Ovary (tissue), 7 donors: ENCODE measurements at regions not wholly inside any gene's neighbourhood (a gene's known extent, or its start where the extent isn't known, plus 50 kb on each side); places are given as distances from the start of the nearest gene placed in this dataset.

Experiments used
- DNase-seq, 5 donors: peaks; one replicate each; pipeline ENCODE4 v3.0.0-alpha.2; 2019 to 2020
- H3K27ac ChIP-seq, 2 donors: fragments of 200-600 bp; one replicate each; pipeline versions ENCODE4 v1.5.1 to v1.8.0; 2019 to 2022
- H3K27me3 ChIP-seq: fragments of 200-600 bp; one replicate; pipeline ENCODE4 v1.8.0; 2022
- H3K36me3 ChIP-seq: fragments of 200-600 bp; sonication (generic); one replicate; pipeline ENCODE4 v1.5.1; 2019
- H3K4me1 ChIP-seq: one replicate; pipeline ENCODE4 v1.8.1; 2013; ENCODE audit warnings: mild to moderate bottlenecking, moderate library complexity; ENCODE audit not compliant: insufficient read depth
- H3K4me3 ChIP-seq: fragments of 200-600 bp; sonication (generic); one replicate; pipeline ENCODE4 v1.5.1; 2017
- H3K9me3 ChIP-seq, 2 donors: fragments of 200-600 bp in 1 of 2; sonication (generic) in 1 of 2; one replicate each; pipeline versions ENCODE4 v1.5.1 to v1.8.1; 2013 to 2019; ENCODE audit warnings: mild to moderate bottlenecking in 1 of 2, moderate library complexity in 1 of 2
- EP300 ChIP-seq: sonication (generic); formaldehyde crosslinking; IDR thresholded peaks from one replicate; pipeline ENCODE4 v1.6.1; 2017; ENCODE audit warnings: antibody characterized with exemption
- POLR2A ChIP-seq: fragments of 450-650 bp; IDR thresholded peaks from one replicate; pipeline ENCODE4 v1.6.1; 2017; ENCODE audit warnings: antibody characterized with exemption, mild to moderate bottlenecking, moderate library complexity
- WGBS, 3 donors: extraction: QIAGEN DNeasy Blood & Tissue Kit in 1 of 3; methylation state at CpG; one replicate each; pipeline versions ENCODE4 v1.1.5 to v1.1.7; 2013 to 2017; 5-methylcytosine and 5-hydroxymethylcytosine counted together
- intact Hi-C, 4 donors: fragments of 100-400 bp; cut with DNase I; formaldehyde crosslinking; loops; one replicate each; pipeline versions ENCODE4 v1.11.0 to v1.15.1; 2022 to 2023
- TF ChIP-seq, protein P1 (sequence below), 3 donors: fragments of 450-650 bp in 2 of 3; fragments of 200-600 bp in 1 of 3; IDR thresholded peaks; one replicate each; pipeline versions ENCODE4 v1.5.1 to v1.8.0; 2016 to 2022; ENCODE audit warnings: antibody characterized with exemption in 3 of 3, mild to moderate bottlenecking in 1 of 3
- donor health status: DM: no; HTN: no; CAD: no; lungs with moderate emphysema.
- donor health status: DM: no; HTN: no; CAD: no.
- donor health status: Bipolar disorder and iron deficiency.
- donor health status: DM: no; HTN: no; CAD: no.
- donor health status: DM: yes; HTN: yes; CAD: no.

DNA sequence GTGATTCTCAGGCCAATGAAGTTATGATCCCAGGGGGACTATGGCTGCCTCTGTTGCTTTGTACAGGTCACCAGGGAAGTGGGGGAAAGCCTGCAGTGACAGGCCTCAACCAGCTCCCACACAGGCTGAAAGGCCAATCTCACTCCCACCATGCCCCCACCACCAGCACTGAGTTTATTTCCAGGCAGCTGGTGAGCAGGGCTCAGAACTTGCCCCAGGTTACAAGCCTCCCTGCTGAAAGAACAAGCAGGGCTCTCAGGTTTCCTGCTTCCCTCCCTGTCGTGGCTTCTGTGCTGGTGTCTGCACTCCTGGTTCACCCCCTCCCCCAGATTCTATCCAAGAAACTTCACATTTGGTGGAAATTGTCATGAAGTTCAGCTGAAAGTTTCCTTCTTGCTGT, 260.3 kb downstream of the CCDC59 start:
- H3K36me3 ChIP-seq: no peaks in the 10 kb centered on the region
- H3K27ac ChIP-seq: no peak overlapping the region
- no peak overlapping the region for H3K4me3 ChIP-seq
- no peaks in the 10 kb centered on the region for H3K27me3 ChIP-seq
- WGBS, 3 donors: 9 to 10% (median 10%) methylated on average over 1 of the region's 1 CpG
- no peaks in the 10 kb centered on the region for H3K9me3 ChIP-seq
- intact Hi-C loops: no loop called here
- DNase-seq: no peak
- TF ChIP-seq EP300 (no peak), POLR2A (no peak)
- TF ChIP-seq, protein P1, sequence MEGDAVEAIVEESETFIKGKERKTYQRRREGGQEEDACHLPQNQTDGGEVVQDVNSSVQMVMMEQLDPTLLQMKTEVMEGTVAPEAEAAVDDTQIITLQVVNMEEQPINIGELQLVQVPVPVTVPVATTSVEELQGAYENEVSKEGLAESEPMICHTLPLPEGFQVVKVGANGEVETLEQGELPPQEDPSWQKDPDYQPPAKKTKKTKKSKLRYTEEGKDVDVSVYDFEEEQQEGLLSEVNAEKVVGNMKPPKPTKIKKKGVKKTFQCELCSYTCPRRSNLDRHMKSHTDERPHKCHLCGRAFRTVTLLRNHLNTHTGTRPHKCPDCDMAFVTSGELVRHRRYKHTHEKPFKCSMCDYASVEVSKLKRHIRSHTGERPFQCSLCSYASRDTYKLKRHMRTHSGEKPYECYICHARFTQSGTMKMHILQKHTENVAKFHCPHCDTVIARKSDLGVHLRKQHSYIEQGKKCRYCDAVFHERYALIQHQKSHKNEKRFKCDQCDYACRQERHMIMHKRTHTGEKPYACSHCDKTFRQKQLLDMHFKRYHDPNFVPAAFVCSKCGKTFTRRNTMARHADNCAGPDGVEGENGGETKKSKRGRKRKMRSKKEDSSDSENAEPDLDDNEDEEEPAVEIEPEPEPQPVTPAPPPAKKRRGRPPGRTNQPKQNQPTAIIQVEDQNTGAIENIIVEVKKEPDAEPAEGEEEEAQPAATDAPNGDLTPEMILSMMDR (IDR thresholded peaks at IDR 0.05): no peak
- no peaks in the 10 kb centered on the region for H3K4me1 ChIP-seq

DNA sequence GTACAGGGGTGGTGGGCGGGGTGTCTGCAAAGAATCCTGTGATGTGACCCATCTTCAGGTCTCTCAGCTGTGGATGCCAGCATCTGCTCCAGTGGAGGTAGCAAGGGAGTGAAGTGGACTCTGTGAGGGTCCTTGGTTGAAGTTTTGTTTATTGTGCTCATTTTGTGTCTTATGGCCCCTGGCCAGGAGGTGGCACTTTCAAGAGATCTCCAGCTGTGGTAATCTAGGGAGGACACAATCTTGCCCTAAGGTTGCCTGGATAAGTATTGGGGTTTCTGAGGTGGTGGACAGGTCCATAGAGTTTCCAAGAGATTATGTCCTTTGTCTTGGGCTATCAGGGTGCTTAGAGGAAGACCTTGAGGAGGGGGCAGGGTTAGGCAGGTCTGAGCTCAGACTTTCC, 260.7 kb downstream of the CCDC59 start:
- whole genome bisulfite sequencing, 3 donors: 72 to 76% (median 75%) methylated on average over 1 of the region's 1 CpG
- no peaks in the 10 kb centered on the region for H3K4me1 ChIP-seq
- intact Hi-C loops: no loop called here
- H3K27ac ChIP-seq: no peak overlapping the region
- no peak overlapping the region for H3K4me3 ChIP-seq
- DNase-seq: no peak
- TF ChIP-seq EP300: no peak
- TF ChIP-seq POLR2A: no peak
- TF ChIP-seq, protein P1 (IDR thresholded peaks at IDR 0.05): no peak
- no peaks in the 10 kb centered on the region for H3K36me3 ChIP-seq
- H3K27me3 ChIP-seq: no peaks in the 10 kb centered on the region
- H3K9me3 ChIP-seq: no peaks in the 10 kb centered on the region

DNA sequence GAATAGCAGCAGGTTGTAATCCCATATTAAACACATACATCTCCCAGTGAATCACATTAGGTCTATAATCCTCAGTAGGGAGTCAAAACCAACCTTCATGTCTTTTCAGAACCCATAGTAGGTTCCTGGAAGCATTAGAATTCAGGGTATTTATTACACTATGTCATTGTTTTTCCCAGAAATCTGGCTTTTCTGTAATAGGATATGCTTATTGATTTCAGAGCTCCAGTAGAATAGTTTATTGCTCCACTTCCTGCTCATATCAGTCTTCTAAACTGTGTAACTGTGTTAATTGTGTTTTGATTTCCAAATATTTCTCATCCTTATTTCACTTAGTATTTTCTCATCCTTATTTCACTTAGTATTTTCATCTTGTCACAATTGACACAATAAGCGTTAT, 268.0 kb downstream of the CCDC59 start:
- intact Hi-C loops: no loop called here
- Histone ChIP-seq H3K9me3 (no peaks in the 10 kb centered on the region), H3K4me3 (no peak overlapping the region), H3K27ac (no peak overlapping the region), H3K36me3 (no peaks in the 10 kb centered on the region), H3K27me3 (no peaks in the 10 kb centered on the region), H3K4me1 (no peaks in the 10 kb centered on the region)
- WGBS, 3 donors: 86 to 100% (median 90%) methylated on average over 1 of the region's 1 CpG
- TF ChIP-seq, protein P1 (IDR thresholded peaks at IDR 0.05): no peak
- no peak for TF ChIP-seq EP300
- TF ChIP-seq POLR2A: no peak
- DNase-seq: no peak

DNA sequence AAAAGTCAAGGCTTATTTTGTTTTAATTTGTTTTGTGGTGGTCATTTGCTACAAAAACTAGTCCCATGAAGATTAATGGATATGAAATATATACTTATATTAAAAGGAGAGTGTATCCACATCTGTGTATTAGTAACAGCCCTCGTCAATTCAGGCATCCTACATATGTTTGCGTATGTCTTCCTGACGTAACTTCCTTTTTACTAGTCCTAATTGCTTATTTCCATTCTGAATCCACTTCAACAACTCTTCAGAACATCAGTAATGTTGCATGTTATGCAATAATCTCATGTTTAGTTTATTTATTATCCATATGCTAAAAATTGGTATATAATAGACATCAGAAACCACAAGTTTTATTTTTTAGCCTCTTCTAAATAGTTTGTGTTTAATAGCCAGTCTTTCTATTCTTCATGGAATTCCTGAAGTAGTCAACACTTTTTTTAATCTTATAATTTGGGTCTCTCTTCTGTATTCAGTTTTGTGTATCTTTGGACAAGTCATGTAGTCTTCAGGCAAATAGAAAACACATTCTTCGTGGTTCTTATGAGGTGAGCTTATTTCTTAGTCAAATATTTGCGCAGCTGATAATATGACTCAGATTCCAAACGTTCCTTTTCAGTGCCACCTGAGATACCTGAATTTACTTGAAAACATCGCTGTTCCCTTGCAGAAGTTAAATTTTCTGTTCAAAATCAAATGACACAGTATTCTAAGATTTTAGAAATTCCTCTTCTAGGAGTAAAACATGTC, 268.6 kb downstream of the CCDC59 start:
- no peaks in the 10 kb centered on the region for H3K27me3 ChIP-seq
- DNase-seq: no peak
- H3K4me3 ChIP-seq: no peak overlapping the region
- no peaks in the 10 kb centered on the region for H3K36me3 ChIP-seq
- H3K9me3 ChIP-seq: no peaks in the 10 kb centered on the region
- intact Hi-C loops: no loop called here
- no peaks in the 10 kb centered on the region for H3K4me1 ChIP-seq
- H3K27ac ChIP-seq: no peak overlapping the region
- 74 to 84% (median 79%) methylated on average over 7 of the region's 7 CpGs for WGBS, 3 donors
- TF ChIP-seq, protein P1 (IDR thresholded peaks at IDR 0.05): no peak
- TF ChIP-seq POLR2A (no peak), EP300 (no peak)
